HG03103 (cell line): ENCODE measurements at regions not wholly inside any gene's neighbourhood (a gene's known extent, or its start where the extent isn't known, plus 50 kb on each side); places are given as distances from the start of the nearest gene placed in this dataset.

Source experiments
- ATAC-seq: cut with Tn5 transposase; IDR thresholded peaks from one replicate; pipeline ENCODE4 v1.9.1; 2021; ENCODE audit warnings: low read depth; ENCODE audit not compliant: unreplicated experiment

DNA sequence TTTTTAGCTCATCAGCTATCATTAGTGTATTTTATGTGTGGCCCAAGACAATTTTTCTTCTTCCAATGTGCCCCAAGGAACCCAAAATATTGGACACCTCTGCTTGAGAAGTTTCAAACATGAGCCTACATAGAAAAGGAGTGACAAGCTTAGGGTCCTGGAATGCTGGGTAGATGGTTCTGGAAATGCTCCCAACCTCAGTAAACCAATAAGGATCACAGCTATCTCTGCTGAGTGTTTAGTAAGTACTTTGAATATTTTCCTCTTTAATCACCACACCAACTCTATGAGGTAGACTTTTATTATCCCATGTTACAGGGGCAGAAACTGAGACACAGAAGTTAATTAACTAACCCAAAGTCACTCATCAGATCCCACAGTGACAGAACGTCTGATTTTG is 164.9 kb upstream of the KLF3 start:
- no peak for ATAC-seq

DNA sequence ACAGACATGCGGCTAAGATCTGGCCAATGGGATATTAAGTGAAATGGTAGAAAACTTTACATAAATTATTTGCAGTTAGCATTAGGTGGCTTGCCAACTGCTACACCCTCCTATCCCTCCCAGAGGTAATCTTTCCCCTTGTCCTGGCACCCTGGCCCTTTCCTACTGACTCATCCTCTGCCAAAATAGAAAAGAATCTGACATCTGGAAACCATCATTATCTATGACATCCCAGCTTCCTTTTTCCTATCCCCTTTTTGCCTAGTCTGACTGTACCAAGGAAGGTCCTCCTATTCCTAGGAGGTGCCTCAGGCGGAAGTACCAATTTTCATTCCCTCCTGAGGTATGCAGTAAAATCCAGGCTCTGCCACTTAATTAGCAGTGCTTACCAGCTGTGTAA is 163.6 kb upstream of the KLF3 start:
- no peak for ATAC-seq

DNA sequence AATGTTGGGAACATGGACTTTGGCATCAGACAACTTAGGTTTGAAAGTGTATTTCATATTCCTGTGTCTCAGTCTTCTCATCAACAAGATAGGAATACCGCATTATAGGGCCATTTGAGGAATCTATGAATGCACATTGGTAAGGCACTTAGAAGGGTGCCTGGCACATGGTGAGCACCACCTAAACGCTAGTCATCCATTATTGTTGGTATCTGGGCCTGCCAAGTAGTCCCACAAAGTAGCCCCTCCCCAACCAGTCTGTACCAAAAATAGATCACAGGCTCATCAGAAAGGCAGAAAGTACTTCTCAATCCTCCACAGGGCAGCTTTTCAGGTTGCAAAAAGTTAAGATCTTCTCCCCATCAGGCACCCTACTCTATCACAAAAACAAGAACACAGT is 162.3 kb upstream of the KLF3 start:
- no peak for ATAC-seq

DNA sequence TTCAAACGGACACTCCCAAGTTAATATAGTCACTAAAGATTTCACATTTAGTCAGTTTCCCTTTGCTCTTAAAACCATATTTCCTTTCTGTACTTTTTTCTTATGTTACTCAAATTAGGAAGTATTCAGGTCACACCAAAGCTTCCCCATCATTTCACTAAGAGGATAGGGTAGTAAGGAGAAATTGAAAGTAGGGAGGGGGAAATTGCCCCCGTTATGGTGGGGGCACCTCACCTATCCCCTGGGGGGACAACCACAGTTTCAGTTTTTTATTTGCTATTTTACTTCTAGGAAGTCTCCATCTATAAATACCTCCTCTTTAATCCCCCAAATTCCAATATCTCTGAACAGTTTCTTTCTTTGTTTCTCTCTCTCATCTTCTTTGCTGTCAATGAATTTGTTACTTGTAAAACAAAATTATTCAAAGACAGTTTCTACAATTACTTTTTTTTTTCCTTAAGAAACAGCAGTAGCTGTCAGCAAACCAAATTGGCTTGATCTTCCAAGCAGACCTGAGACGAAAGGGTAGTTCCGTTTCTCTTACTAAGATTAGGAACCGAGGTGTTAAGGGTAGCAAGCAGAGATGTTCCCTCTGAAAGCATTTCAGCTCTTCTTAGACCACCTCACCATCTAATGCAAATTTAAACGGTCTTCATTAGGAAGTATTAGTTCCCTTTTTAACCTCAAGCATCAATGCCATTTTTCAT is 160.2 kb upstream of the KLF3 start:
- ATAC-seq = peak; percentile 93

DNA sequence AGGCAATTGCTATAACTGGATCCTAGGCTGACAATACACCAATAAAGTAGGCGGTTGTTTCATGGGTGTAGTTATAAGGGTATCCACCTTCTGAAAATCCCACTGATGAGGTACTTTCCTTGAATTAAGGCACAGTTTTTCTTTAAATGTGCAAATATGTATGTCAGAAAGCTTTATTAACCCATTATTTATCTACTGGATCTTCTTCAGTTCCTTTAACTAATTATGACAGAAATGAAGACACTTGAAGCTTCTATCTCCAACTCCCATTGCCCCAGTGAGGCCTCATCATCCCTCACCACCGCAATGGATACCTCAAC is 159.6 kb upstream of the KLF3 start:
- no peak for ATAC-seq

DNA sequence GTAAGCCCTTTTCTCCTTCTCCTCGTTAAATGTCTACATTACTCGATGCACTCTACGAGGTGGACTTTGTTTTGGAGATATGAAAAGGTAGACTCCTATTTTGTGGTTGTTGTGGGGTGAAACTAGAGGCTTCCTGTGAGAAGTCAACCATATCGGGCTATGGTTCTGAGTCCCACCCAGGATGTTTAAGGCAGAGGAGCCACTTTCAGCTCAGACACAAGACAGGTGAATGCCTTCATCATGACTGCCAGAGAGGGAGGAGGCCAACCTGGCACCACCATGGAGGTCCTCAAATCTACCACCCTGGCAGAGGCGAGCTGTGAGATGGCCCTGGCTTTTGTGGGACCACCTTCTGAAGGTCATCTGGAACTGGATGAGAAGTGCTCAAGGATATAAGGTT is 154.4 kb upstream of the KLF3 start:
- peak; percentile 71 for ATAC-seq

DNA sequence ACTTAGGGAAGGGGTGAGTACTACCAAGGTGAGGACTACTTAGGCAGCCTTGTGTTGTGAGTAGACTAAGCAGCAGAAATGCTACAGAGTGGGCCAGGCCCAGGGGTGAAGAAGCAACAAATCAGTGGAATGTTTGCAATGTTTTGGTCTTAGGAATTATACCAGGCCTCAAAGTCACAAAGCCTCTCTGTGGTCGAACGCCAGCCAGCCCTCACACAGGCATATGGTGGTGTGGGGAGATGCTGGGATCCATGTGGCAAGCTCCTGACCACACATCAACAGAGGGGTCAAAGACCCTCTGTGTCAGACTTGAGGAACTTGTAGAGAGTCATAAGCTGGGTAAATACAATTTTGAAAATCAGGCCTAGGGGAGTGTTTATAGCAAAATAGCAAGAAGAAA is 153.8 kb upstream of the KLF3 start:
- no peak for ATAC-seq

DNA sequence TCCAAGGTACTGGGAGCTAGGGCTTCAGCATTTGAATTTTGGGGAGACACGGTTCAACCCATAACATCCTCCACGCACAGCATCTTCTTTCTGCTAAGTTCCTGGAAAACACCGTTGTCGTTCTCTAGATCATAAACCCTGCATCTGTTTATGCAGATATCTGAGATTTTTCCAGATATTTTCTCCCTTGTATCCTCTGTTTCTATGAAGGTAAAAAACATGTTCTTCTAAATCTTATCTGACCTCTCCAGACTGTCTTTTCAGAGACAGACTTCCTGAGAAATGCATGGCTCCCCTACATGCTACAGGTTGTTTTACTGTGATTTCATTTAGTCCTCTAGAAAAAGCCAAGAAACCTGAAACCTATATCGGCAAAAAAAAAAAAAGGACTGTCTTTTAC is 152.3 kb upstream of the KLF3 start:
- ATAC-seq = no peak

DNA sequence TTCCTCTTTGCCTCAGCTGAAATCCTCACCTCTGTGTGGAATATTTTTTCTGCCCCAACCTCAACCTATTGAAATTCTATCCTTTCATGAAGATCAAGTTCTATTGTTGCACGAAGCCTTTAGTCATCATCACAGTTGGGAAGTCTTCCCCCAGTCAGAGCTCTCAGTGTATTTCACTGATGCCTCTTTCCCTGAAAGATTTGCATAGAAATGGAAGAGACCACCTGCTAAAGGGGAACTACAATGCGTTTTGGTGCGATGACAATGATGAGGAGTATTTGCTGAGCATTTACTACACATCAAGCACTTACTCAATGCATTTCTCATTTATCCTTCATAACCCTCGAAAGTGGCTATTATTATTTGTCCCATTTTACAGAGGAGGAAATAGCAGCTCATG is 151.2 kb upstream of the KLF3 start:
- ATAC-seq = no peak

DNA sequence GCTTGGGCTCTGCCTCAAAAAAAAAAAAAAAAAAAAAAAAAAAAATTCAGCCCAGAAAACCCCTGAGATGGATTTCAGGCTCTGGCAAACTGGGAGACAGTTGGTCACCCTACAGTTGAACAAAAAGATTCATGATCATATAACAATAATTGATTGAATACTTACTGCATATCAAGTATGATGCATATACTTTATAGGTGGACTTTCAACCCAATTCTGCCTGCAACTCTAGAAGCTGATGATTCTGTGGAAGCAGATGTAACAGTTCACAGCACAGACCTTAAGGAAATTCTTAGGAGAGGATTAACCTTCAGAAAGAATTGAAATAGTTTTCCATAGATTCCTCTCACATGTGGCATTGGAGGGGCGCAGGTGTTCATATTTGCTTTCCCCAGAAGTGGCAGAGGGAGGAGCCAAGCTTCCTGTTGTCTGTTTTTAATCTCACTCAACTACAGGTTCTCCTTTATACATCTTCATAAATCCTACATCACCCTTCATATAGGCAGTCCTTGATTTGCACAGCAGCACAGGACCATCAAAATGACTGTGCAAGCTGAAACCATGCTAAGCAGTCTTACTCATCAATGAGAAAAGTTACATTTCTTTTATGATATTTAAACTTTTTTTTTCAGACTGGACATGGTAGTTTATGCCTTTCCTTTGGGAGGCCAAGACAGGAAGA is 149.4 kb upstream of the KLF3 start:
- no peak for ATAC-seq

DNA sequence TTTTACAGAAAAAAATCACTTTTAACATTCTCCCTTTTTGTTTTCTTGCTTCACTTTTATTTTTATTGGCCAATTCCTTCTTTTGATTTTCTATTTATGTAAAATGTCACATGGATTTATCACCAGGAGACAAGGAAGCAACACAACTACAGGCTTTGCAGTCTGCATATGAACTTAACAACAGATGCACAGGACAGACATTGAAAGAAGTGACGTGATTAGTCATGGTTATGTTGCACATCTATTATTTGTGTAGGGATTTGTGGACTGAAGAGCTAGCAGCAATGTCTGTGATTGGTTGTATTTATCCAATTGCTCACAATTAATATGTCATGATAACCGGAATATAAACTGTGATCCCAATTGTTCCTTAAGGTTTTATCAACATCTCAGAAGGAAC is 147.8 kb upstream of the KLF3 start:
- no peak for ATAC-seq

DNA sequence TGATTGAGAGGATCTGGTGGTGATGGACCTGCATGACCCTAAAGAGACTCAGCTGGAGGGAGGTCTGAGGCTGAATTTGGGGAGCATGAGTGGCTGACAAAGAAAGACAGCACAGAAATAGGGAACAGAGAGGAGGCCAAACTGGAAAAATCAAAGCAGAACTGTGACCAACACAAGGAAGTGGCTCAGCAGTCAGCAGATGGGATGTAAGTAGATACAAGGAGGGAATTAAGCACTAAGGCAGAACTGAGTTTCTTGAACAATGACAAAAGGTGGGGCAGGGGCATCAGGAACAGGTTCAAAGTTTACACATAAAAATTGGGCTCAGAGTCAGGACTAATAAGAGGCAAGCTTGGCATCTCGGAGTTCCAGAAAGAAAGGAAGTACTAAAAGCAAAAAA is 144.3 kb upstream of the KLF3 start:
- no peak for ATAC-seq

DNA sequence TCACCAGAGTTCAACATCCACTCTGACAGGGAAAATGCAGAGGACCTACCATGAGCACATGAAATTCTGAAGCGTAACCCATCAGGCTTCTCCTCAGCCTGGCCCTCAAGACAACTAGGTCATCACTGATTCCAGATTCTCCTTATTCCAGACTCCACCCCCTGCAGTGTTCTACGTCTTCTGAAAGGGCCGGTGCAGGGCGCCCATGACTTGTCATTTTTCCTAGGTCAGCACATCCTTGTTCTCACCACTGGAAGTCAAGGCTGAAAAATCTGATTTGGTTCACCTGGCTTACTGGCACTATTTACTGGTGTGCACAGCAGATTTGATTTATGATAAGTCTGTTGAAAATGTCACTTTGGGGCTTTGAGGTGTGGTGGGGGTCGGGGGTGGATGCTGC is 140.9 kb upstream of the KLF3 start:
- ATAC-seq = no peak

DNA sequence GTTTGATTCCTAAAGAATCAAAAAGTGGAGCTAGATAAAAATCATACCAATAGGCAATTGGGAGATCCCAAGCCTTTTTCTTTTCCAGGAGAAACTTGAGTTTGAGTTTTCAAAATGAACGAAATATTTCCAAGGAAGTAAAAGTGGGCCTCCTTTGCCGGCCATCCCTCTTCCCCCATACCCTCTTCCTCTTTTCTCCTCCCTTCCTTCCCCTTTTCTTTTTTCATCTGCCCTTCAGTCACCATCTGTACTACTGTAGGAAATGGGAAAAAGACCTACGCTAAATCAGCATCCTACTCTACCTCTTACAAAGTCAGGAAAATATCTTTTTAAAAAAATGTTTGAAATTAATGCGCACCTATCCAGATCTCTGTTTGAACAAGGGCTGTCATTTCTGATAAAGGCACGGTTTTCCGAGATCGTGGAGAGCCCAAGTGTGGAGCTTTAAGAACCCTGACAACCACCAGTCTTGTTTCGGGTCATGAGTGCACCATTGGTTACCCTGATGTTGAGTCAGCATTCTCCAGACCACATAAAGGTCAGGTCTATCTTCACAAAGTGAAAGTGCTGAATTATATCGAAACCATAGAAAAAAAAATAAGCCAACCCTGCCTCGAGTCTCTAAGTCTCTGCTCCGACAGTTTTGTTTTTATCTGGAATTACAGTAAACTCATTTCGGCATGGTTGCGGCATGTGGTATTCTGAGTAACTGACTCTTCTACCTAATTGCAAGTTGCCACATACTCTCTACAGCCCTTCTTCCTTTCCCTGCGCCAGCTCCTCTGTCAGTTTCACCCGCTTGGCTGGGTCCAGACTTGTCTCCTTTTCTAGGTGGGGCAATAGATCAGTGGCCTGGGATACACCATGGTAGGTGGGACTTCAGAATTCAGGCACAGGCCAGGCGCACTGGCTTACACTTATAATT is 140.2 kb upstream of the KLF3 start:
- peak; percentile 92 for ATAC-seq

DNA sequence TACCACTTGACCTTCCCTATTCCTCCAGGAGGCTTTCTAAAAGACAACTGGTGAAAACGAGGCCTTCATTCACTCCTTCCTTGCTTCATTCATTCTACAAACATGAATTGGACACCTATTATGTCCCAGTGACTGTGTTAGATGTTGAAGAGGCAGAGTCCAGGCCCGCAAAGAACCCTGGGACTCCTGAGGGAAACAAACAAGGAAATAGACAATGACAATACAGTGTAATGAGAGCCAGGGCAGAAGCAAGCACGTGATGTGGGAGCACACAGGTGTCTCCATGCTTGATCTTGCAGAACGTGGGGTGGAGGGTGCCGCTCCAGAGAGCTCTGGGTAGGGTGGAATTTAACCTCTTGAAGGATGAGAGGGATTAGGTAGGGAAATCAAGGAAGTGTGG is 137.6 kb upstream of the KLF3 start:
- ATAC-seq = no peak

DNA sequence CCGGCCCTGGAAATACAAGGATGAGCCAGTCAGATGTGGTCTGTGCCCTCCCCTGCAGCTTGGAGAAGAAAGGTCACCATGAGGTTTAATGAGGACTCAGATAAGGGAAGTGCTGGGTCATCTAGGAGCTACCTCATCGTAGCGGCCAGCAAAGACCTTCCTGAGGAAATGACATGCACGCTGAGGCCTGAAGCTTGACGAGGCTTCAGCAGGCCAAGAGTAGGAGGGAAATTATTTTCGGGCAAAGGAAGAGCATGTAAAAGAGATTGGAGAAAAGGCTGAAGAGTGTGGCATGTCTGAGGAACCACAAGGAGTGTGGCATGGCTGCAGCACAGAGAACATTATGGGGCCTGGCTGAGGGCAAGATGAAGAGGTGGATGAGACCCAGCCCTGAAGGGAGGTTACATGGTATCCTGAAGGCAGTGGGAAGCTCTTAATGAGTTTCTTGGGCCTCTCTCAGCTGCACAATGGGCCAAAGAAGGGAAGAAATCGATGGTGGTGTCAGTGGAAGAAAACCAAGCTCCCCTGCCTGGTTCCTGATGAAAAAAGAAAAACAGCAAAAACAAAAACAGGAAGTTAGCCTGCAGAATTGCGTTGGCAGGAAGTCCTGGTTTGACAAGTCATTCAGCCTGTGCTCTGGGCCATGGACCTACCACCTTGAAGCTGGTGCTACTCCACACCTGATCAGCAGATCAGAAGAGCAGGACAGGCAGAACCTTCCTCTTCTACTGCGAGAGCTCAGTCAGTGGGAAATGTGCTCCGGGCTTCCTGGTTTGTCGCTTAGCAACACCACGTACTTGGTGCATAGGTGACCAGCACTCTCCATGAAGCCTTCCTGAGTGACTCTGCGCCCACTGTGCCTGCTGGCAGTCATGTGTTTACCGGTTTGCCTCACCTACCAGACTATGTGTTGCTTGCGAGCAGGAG is 134.5 kb upstream of the KLF3 start:
- ATAC-seq = peak; percentile 56

DNA sequence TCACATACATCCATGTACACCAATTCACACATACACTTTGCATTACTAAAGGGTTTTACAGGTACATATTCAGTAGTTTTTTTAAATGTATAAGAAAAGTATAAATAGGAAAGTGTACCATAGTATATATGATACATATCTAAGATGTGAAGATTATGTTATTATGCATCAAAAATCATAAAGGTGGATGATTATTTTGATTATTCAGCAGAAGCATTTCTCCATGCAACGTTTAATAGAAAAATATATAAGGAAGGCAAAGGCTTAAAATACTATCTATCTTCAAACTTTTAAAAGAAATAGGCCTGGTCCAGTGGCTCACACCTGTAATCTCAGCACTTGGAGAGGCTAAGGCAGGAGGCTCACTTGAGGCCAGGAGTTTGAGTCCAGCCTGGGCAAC is 133.5 kb upstream of the KLF3 start:
- no peak for ATAC-seq

DNA sequence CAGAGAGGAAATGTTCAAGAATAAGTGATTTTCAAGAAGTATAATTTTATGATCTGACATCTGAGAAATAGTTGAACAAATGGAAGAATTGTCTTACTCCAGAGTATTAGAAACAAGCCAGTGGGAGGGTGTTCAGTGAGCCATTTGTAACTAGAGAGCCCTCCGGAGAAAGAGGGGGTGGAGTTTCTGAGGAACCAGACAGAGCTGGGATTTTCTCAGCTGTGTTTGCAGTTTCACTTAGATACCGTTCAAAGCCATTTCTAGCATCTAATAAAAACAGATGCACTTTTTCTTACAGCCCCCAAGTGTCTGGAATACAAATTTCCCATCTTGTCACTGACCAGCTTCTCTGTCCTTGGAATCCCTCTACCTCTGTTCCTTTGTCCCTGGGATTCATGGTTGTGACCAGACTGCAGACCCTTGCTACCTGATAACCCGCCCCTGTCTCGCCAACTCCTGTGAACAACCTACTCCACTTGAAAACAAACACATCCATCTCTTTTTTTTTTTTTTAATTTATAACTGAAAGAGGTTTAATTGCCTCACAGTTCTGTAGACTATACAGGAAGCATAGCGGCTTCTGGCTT is 132.8 kb upstream of the KLF3 start:
- no peak for ATAC-seq

DNA sequence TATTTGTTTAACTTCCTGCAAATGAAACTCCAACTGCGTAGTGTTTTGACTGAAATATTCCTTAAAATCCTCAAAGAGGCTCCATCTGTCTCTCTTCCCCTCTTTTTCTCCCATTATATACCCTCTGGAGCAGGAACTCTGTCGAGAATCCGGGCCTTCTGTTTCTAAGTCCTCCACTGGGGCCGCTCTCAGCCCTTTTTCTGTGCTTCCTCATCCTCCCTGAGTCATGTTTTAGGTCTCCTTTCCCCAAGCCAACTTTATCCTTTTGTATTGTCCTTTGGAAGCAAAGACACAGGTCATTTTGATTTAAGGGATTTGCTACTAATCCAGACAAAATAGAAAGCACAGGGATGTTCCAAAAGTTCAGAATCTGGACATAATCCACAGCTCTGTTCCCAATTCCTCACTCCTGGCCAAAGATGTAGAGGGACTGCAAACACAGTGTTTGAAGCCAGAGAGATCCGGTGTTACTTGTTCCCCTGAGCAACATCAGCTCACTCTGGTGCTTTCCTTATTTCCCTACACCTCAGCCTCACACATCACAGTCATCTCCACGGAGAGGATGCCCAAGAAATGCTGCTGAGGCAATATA is 131.0 kb upstream of the KLF3 start:
- ATAC-seq = no peak
